B cell (primary cell): ENCODE measurements at regions not wholly inside any gene's neighbourhood (a gene's known extent, or its start where the extent isn't known, plus 50 kb on each side); places are given as distances from the start of the nearest gene placed in this dataset.

Experiments used
- ATAC-seq: fragments of 200-7000 bp; cut with Tn5 transposase; one replicate; pipeline ENCODE4 v1.10.0; 2021; ENCODE audit warnings: low read depth, mild to moderate bottlenecking, moderate number of reproducible peaks, moderate library complexity
- CTCF ChIA-PET: fragments of 350-600 bp; sonication (Branson Sonifier 250); formaldehyde crosslinking; loops from one replicate; lab custom pipeline; 2021; ENCODE audit warnings: antibody characterized with exemption, inconsistent platforms; lab: Charles Lee
- POLR2A ChIA-PET: fragments of 350-600 bp; sonication (Branson Sonifier 250); formaldehyde crosslinking; loops from one replicate; lab custom pipeline; 2021; ENCODE audit warnings: antibody characterized with exemption; lab: Charles Lee
- DNase-seq: peaks from one replicate; pipeline ENCODE4 v3.0.0; 2013
- H2AFZ ChIP-seq: 2 replicates; pipeline ENCODE4 v1.6.1; 2012; ENCODE audit warnings: mild to moderate bottlenecking, low read depth, low read length; ENCODE audit not compliant: insufficient read depth, poor library complexity, severe bottlenecking
- H3K27ac ChIP-seq, 2 donors: 1 replicate in 1 of 2; 2 replicates in 1 of 2; pipeline ENCODE4 v1.5.1; 2012 to 2013; ENCODE audit warnings: low read length in 2 of 2, mild to moderate bottlenecking in 2 of 2, moderate library complexity in 1 of 2
- H3K27me3 ChIP-seq, 4 experiments: fragments of 200-600 bp in 1 of 4; sonication (generic) in 1 of 4; replicated peaks in 1 of 4; 1 replicate in 2 of 4; 2 replicates in 2 of 4; pipeline versions ENCODE4 v1.6.1 to v1.7.0; 2013 to 2016; ENCODE audit warnings: low read length in 3 of 4, mild to moderate bottlenecking in 2 of 4, mixed read lengths in 1 of 4, moderate library complexity in 1 of 4; ENCODE audit not compliant: insufficient read depth in 4 of 4, control insufficient read depth in 3 of 4; ENCODE audit errors: control extremely low read depth in 1 of 4
- H3K36me3 ChIP-seq, 2 experiments: replicated peaks in 1 of 2; 1 replicate in 1 of 2; 2 replicates in 1 of 2; pipeline versions ENCODE4 v1.6.1 to v1.7.1; 2013; ENCODE audit warnings: low read length in 1 of 2; ENCODE audit not compliant: insufficient read depth in 2 of 2, control insufficient read depth in 1 of 2; ENCODE audit errors: control extremely low read depth in 1 of 2, extremely low read depth in 1 of 2
- H3K4me1 ChIP-seq, 2 donors: fragments of 200-600 bp in 1 of 2; sonication (generic) in 1 of 2; 1 replicate in 1 of 2; 2 replicates in 1 of 2; pipeline versions ENCODE4 v1.5.1 to v1.6.1; 2013 to 2017; ENCODE audit warnings: low read length in 2 of 2; ENCODE audit not compliant: control insufficient read depth in 2 of 2, insufficient read depth in 2 of 2
- H3K4me2 ChIP-seq: replicated peaks from 2 replicates; pipeline ENCODE3; 2012; ENCODE audit warnings: mild to moderate bottlenecking, low read depth, low read length; ENCODE audit not compliant: poor library complexity, severe bottlenecking
- H3K4me3 ChIP-seq, 5 experiments: fragments of 200-600 bp in 1 of 5; sonication (generic) in 1 of 5; 1 replicate in 3 of 5; 2 replicates in 2 of 5; pipeline versions ENCODE4 v1.5.1 to v1.7.0; 2011 to 2016; ENCODE audit warnings: low read length in 4 of 5, mild to moderate bottlenecking in 4 of 5, low read depth in 2 of 5, control low read depth in 1 of 5, moderate library complexity in 1 of 5; ENCODE audit not compliant: insufficient read depth in 1 of 5; ENCODE audit errors: control extremely low read depth in 1 of 5, extremely low read depth in 1 of 5
- H3K79me2 ChIP-seq: fragments of 200-600 bp; sonication (generic); one replicate; pipeline ENCODE4 v1.6.0; 2016; ENCODE audit warnings: low read length; ENCODE audit not compliant: control insufficient read depth, insufficient read depth
- H3K9ac ChIP-seq: fragments of 200-600 bp; sonication (generic); 2 replicates; pipeline ENCODE4 v1.6.1; 2017; ENCODE audit warnings: mild to moderate bottlenecking, low read length, moderate library complexity
- H3K9me3 ChIP-seq, 3 donors: one replicate each; pipeline versions ENCODE4 v1.6.1 to v1.7.1; 2013; ENCODE audit warnings: low read length in 2 of 3; ENCODE audit not compliant: control insufficient read depth in 2 of 3, insufficient read depth in 1 of 3; ENCODE audit errors: control extremely low read depth in 1 of 3
- H4K20me1 ChIP-seq: 2 replicates; pipeline ENCODE4 v1.6.0; 2012; ENCODE audit warnings: mild to moderate bottlenecking, low read length; ENCODE audit not compliant: insufficient read depth, control insufficient read depth, poor library complexity, severe bottlenecking
- H3K27ac Mint-ChIP-seq: one replicate; pipeline ENCODE4 v1.8.0; 2021; ENCODE audit warnings: mixed read lengths
- H3K27me3 Mint-ChIP-seq: one replicate; pipeline ENCODE4 v1.8.0; 2021; ENCODE audit warnings: mixed read lengths
- H3K4me1 Mint-ChIP-seq: one replicate; pipeline ENCODE4 v1.8.0; 2021; ENCODE audit warnings: mixed read lengths
- H3K4me3 Mint-ChIP-seq: one replicate; pipeline ENCODE4 v1.8.0; 2021; ENCODE audit warnings: mixed read lengths
- H3K9me3 Mint-ChIP-seq: one replicate; pipeline ENCODE4 v1.8.0; 2022; ENCODE audit warnings: mixed read lengths; ENCODE audit not compliant: insufficient read depth
- EZH2 ChIP-seq: IDR thresholded peaks from 2 replicates; pipeline ENCODE4 v1.6.1; 2012; ENCODE audit warnings: borderline replicate concordance, low read depth, mild to moderate bottlenecking, moderate library complexity, low read length; ENCODE audit not compliant: insufficient read depth, poor library complexity, severe bottlenecking
- WGBS: methylation state at CpG from one replicate; pipeline ENCODE4 v1.1.5; 2013; ENCODE audit warnings: missing lambda C conversion rate; ENCODE audit not compliant: insufficient coverage; 5-methylcytosine and 5-hydroxymethylcytosine counted together
- intact Hi-C: fragments of 100-400 bp; cut with micrococcal nuclease; formaldehyde crosslinking; loops from one replicate; pipeline ENCODE4 v1.10.0; 2022
- TF ChIP-seq, protein P1 (sequence below): fragments of 200-600 bp; IDR thresholded peaks from one replicate; pipeline ENCODE4 v1.8.0; 2022; ENCODE audit warnings: antibody characterized with exemption, mild to moderate bottlenecking

DNA sequence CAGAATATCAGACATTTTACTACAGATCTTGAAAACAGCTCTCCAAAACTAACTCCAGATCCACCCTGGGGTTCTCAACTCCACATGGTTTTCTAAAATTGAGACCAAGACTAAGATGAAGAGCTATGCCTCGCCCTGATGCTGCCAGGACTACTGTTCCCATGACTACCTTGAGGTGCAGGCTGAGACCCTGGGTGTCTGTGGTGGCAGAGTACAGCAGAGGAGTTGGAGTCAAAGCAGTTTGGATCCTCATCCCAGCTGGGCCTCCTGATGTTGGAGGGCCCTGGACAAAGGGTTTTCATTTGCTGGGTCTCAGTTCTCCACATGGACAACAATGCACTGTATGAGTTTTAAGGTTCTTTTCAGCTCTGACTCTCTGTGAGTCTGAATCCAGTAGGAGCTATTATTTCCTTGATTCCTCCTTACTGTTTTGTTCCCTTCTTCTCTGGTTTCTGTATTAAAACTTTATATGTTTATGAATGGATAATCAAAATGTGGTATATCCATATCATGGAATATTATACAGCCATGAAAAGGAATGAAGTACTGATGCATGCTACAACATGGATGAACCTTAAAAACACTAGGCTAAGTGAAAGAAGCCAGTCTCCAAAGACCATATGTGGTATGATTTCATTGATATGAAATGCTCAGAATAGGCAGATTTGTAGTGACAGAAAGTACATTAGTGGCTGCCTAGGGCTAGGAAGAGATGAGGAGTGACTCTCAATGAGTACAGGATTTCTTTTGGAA is 93.0 kb downstream of the CPN2 start:
- H3K27me3 Mint-ChIP-seq, result no peaks in the 10 kb centered on the region
- H3K79me2 ChIP-seq, result no peaks in the 10 kb centered on the region
- DNase-seq (no peak), ATAC-seq (no peak)
- no peaks in the 10 kb centered on the region for H3K36me3 ChIP-seq
- 83% methylated on average over 1 of the region's 1 CpG for WGBS
- TF ChIP-seq, protein P1, sequence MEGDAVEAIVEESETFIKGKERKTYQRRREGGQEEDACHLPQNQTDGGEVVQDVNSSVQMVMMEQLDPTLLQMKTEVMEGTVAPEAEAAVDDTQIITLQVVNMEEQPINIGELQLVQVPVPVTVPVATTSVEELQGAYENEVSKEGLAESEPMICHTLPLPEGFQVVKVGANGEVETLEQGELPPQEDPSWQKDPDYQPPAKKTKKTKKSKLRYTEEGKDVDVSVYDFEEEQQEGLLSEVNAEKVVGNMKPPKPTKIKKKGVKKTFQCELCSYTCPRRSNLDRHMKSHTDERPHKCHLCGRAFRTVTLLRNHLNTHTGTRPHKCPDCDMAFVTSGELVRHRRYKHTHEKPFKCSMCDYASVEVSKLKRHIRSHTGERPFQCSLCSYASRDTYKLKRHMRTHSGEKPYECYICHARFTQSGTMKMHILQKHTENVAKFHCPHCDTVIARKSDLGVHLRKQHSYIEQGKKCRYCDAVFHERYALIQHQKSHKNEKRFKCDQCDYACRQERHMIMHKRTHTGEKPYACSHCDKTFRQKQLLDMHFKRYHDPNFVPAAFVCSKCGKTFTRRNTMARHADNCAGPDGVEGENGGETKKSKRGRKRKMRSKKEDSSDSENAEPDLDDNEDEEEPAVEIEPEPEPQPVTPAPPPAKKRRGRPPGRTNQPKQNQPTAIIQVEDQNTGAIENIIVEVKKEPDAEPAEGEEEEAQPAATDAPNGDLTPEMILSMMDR, result no peak
- TF ChIP-seq EZH2, result no peak
- no peaks in the 10 kb centered on the region for H4K20me1 ChIP-seq
- peaks cover 17% of the 10 kb centered on the region for H3K4me1 Mint-ChIP-seq
- H3K27me3 ChIP-seq, result peaks cover 0 to 4% (median 0%) of the 10 kb centered on the region in 4 experiments
- H3K4me3 ChIP-seq, result no peak overlapping the region
- H3K9ac ChIP-seq, result no peak overlapping the region
- no peak overlapping the region for H3K4me3 Mint-ChIP-seq
- intact Hi-C loops, result no loop called here
- H3K4me2 ChIP-seq, result no peak overlapping the region
- peaks cover 1 to 3% (median 3%) of the 10 kb centered on the region in 3 donors for H3K9me3 ChIP-seq
- H3K27ac Mint-ChIP-seq, result no peak overlapping the region
- H3K4me1 ChIP-seq, result peaks cover 10 to 13% of the 10 kb centered on the region in 2 donors
- no peak overlapping the region for H3K27ac ChIP-seq
- H2AFZ ChIP-seq, result no peak overlapping the region
- POLR2A ChIA-PET, result no interaction called here
- no peaks in the 10 kb centered on the region for H3K9me3 Mint-ChIP-seq
- CTCF ChIA-PET, result interaction anchor here (1.7 kb wide), 1 partner anchor 58 kb away, joined by 9 read pairs; no protein-coding TSS in a partner anchor
